ENCODE measurements at regions not wholly inside any gene's neighbourhood (a gene's known extent, or its start where the extent isn't known, plus 50 kb on each side); places are given as distances from the start of the nearest gene placed in this dataset. TPM values are rescaled to one million over a fixed set of nuclear protein-coding genes. Genes with fewer than 3 reads are reported as not detected.
"Not testable (repeated sequence)": the region's sequence is repeated elsewhere in the genome, so short reads cannot be mapped to it uniquely, and the experiment has no call there.

DNA sequence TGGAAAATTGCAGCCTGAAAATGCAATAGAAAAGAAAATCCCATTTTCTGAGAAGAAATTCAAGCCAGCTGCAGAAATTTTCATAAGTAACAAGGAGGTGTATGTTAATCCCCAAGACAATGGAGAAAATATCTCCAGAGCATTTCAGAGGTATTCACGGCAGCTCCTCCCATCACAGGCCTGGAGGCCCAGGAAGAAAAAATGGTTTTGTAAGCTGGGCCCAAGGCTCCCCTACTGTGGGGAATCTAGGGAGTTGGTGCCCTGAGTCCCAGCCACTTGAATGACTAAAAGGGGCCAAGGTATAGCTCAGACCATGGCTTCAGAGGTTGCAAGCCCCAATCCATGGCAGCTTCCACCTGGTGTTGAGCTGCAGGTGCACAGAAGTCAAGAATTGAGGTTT lies 93.3 kb upstream of the ZNF267 start:
- Histone ChIP-seq H2AFZ (ENCODE audit: low read length) (no peak overlapping the region), H4K20me1 (ENCODE audit: insufficient read depth, low read depth, low read length) (no peaks in the 10 kb centered on the region), H3K27me3 (ENCODE audit: low read length) (no peaks in the 10 kb centered on the region), H3K9me2 (replicated peaks; ENCODE audit: insufficient read depth, low read length) (no peaks in the 10 kb centered on the region), H3K4me3 (ENCODE audit: low read length) (no peak overlapping the region), H3K79me2 (ENCODE audit: low read length) (no peaks in the 10 kb centered on the region), H3K27ac (ENCODE audit: low read length) (no peak overlapping the region), H3K9ac (ENCODE audit: low read length) (no peak overlapping the region), H3K4me1 (ENCODE audit: low read length) (no peaks in the 10 kb centered on the region), H3K36me3 (ENCODE audit: insufficient read depth, low read length) (no peaks in the 10 kb centered on the region), H3K9me3 (ENCODE audit: low read length) (peaks cover 7% of the 10 kb centered on the region), H3K4me2 (ENCODE audit: low read depth, low read length, poor library complexity, severe bottlenecking) (no peak overlapping the region)
- no peak for DNase-seq

GRCh38 chr16:31785126-31785525 lies 88.5 kb upstream of the ZNF267 start:
- Histone ChIP-seq H3K4me3 (ENCODE audit: low read length) (no peak overlapping the region), H3K9me3 (ENCODE audit: low read length) (peaks cover 18% of the 10 kb centered on the region)

DNA sequence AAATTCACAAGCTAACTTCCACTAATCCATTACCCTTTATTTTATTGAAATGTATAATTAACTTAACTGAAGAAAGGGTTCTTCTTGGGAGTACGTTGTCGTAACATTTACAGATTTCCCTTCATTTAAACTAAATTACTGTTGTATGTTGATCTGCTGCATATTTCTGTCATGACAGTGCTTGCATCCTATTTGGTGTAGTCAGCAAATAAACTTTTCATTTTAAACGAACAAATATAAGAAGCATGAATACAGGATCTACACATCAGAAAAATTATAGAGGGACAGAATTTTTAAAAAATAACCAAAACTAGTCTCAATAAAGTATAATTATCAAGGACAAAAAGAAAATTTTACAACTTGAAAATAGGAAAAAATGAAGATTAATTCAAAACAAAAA lies 66.5 kb upstream of the ZNF267 start:
- H3K36me3 ChIP-seq (ENCODE audit: insufficient read depth, low read length) = no peaks in the 10 kb centered on the region
- H2AFZ ChIP-seq (ENCODE audit: low read length) = no peak overlapping the region

More at GRCh38 chr16:31785126-31785525, 88.5 kb upstream of the ZNF267 start:
- Histone ChIP-seq H2AFZ (ENCODE audit: low read length) (no peak overlapping the region), H3K4me1 (ENCODE audit: low read length) (no peaks in the 10 kb centered on the region), H3K27ac (ENCODE audit: low read length) (no peak overlapping the region), H3K9me2 (replicated peaks; ENCODE audit: insufficient read depth, low read length) (no peaks in the 10 kb centered on the region), H3K36me3 (ENCODE audit: insufficient read depth, low read length) (no peaks in the 10 kb centered on the region), H3K9ac (ENCODE audit: low read length) (no peak overlapping the region), H4K20me1 (ENCODE audit: insufficient read depth, low read depth, low read length) (no peaks in the 10 kb centered on the region), H3K4me2 (ENCODE audit: low read depth, low read length, poor library complexity, severe bottlenecking) (no peak overlapping the region), H3K79me2 (ENCODE audit: low read length) (no peaks in the 10 kb centered on the region), H3K27me3 (ENCODE audit: low read length) (0 out of 2 replicates have a peak, but pooled peaks cover 2% of the 10 kb centered on the region)
- no peak for DNase-seq

GRCh38 chr16:31810863-31811262 lies 62.7 kb upstream of the ZNF267 start:
- Histone ChIP-seq H3K79me2 (ENCODE audit: low read length) (no peaks in the 10 kb centered on the region), H4K20me1 (ENCODE audit: insufficient read depth, low read depth, low read length) (no peaks in the 10 kb centered on the region), H3K9me2 (replicated peaks; ENCODE audit: insufficient read depth, low read length) (no peaks in the 10 kb centered on the region), H3K4me3 (ENCODE audit: low read length) (no peak overlapping the region), H3K9ac (ENCODE audit: low read length) (no peak overlapping the region), H3K36me3 (ENCODE audit: insufficient read depth, low read length) (no peaks in the 10 kb centered on the region), H3K27ac (ENCODE audit: low read length) (no peak overlapping the region), H3K4me2 (ENCODE audit: low read depth, low read length, poor library complexity, severe bottlenecking) (no peak overlapping the region), H3K9me3 (ENCODE audit: low read length) (no peaks in the 10 kb centered on the region), H3K4me1 (ENCODE audit: low read length) (no peaks in the 10 kb centered on the region), H3K27me3 (ENCODE audit: low read length) (no peaks in the 10 kb centered on the region), H2AFZ (ENCODE audit: low read length) (no peak overlapping the region)
- no peak for DNase-seq

More for the DNA sequence above, 66.5 kb upstream of the ZNF267 start:
- Histone ChIP-seq H3K4me3 (ENCODE audit: low read length) (no peak overlapping the region), H3K27ac (ENCODE audit: low read length) (no peak overlapping the region), H3K4me2 (ENCODE audit: low read depth, low read length, poor library complexity, severe bottlenecking) (no peak overlapping the region), H3K9me3 (ENCODE audit: low read length) (no peaks in the 10 kb centered on the region), H3K9ac (ENCODE audit: low read length) (no peak overlapping the region), H4K20me1 (ENCODE audit: insufficient read depth, low read depth, low read length) (no peaks in the 10 kb centered on the region), H3K79me2 (ENCODE audit: low read length) (no peaks in the 10 kb centered on the region), H3K9me2 (replicated peaks; ENCODE audit: insufficient read depth, low read length) (no peaks in the 10 kb centered on the region), H3K4me1 (ENCODE audit: low read length) (no peaks in the 10 kb centered on the region), H3K27me3 (ENCODE audit: low read length) (no peaks in the 10 kb centered on the region)
- DNase-seq = no peak

DNA sequence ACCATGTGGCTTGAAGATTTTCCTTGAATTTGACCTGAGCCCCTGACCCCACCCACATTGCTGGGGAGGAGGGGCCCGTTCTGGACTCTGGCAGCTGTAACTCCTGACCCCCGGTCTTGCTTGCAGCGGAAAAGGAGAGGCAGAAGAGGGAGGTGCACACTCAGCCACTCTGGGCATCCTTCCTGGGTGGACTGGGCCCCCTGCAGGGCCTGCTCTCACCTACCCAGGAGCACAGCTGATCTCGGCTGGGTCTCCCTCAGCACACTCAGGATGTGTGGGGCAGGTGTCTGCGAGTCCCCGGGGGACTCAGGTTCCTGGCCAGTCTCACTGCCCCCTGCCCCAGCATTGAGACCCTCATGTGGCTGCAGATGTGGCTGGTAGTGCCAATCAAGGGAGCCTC lies 57.5 kb upstream of the ZNF267 start:
- H3K79me2 ChIP-seq (ENCODE audit: low read length); H3K9me2 ChIP-seq (replicated peaks; ENCODE audit: insufficient read depth, low read length); H3K36me3 ChIP-seq (ENCODE audit: insufficient read depth, low read length); H3K4me2 ChIP-seq (ENCODE audit: low read depth, low read length, poor library complexity, severe bottlenecking); H3K4me3 ChIP-seq (ENCODE audit: low read length); H3K9ac ChIP-seq (ENCODE audit: low read length); H4K20me1 ChIP-seq (ENCODE audit: insufficient read depth, low read depth, low read length); H2AFZ ChIP-seq (ENCODE audit: low read length); DNase-seq; H3K27ac ChIP-seq (ENCODE audit: low read length); H3K27me3 ChIP-seq (ENCODE audit: low read length); H3K4me1 ChIP-seq (ENCODE audit: low read length); H3K9me3 ChIP-seq (ENCODE audit: low read length): not testable (repeated sequence)

DNA sequence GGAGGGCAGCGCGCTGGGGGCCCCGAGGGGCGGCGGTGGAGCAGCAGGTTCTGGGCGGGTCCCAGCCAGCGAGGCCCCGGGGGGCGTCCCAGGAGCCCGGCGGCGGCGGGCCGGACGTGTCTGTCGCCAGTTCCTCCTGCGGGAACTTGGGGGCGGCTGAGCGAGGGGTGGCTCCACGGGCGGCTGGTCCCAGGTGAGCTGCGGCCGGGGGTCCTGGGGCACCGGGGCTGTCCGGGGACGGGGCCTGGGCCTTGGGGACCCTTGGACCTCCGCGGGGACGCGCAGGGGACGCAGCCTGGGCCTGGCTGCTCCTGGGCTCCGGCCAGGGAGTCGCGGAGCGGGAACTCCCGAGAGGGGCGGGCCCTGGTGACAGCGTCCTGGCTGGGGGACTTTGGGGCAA lies 54.2 kb upstream of the ZNF267 start:
- Histone ChIP-seq H3K9me2 (replicated peaks; ENCODE audit: insufficient read depth, low read length) (no peaks in the 10 kb centered on the region), H3K27ac (ENCODE audit: low read length) (no peak overlapping the region), H3K4me1 (ENCODE audit: low read length) (no peaks in the 10 kb centered on the region), H3K4me3 (ENCODE audit: low read length) (no peak overlapping the region), H2AFZ (ENCODE audit: low read length) (no peak overlapping the region), H3K4me2 (ENCODE audit: low read depth, low read length, poor library complexity, severe bottlenecking) (no peak overlapping the region), H3K36me3 (ENCODE audit: insufficient read depth, low read length) (no peaks in the 10 kb centered on the region), H3K27me3 (ENCODE audit: low read length) (no peaks in the 10 kb centered on the region), H3K9ac (ENCODE audit: low read length) (no peak overlapping the region), H3K79me2 (ENCODE audit: low read length) (no peaks in the 10 kb centered on the region), H4K20me1 (ENCODE audit: insufficient read depth, low read depth, low read length) (no peaks in the 10 kb centered on the region), H3K9me3 (ENCODE audit: low read length) (no peaks in the 10 kb centered on the region)
- no peak for DNase-seq

GRCh38 chr16:31819948-31820347 lies 53.7 kb upstream of the ZNF267 start:
- H3K9me2 ChIP-seq (replicated peaks; ENCODE audit: insufficient read depth, low read length) = no peaks in the 10 kb centered on the region
- no peaks in the 10 kb centered on the region for H4K20me1 ChIP-seq (ENCODE audit: insufficient read depth, low read depth, low read length)
- H2AFZ ChIP-seq (ENCODE audit: low read length) = no peak overlapping the region
- no peaks in the 10 kb centered on the region for H3K79me2 ChIP-seq (ENCODE audit: low read length)
- no peaks in the 10 kb centered on the region for H3K9me3 ChIP-seq (ENCODE audit: low read length)
- no peaks in the 10 kb centered on the region for H3K36me3 ChIP-seq (ENCODE audit: insufficient read depth, low read length)
- no peak overlapping the region for H3K4me2 ChIP-seq (ENCODE audit: low read depth, low read length, poor library complexity, severe bottlenecking)
- no peaks in the 10 kb centered on the region for H3K27me3 ChIP-seq (ENCODE audit: low read length)
- no peak for DNase-seq
- no peak overlapping the region for H3K4me3 ChIP-seq (ENCODE audit: low read length)
- H3K4me1 ChIP-seq (ENCODE audit: low read length) = no peaks in the 10 kb centered on the region
- no peak overlapping the region for H3K27ac ChIP-seq (ENCODE audit: low read length)
- no peak overlapping the region for H3K9ac ChIP-seq (ENCODE audit: low read length)

Small RNAs in the stretch of these regions (small RNA-seq; reads per million reads assigned to genes)
- gene AC074050.1 = not detected
